ENCODE measurements at regions not wholly inside any gene's neighbourhood (a gene's known extent, or its start where the extent isn't known, plus 50 kb on each side); places are given as distances from the start of the nearest gene placed in this dataset.

DNA sequence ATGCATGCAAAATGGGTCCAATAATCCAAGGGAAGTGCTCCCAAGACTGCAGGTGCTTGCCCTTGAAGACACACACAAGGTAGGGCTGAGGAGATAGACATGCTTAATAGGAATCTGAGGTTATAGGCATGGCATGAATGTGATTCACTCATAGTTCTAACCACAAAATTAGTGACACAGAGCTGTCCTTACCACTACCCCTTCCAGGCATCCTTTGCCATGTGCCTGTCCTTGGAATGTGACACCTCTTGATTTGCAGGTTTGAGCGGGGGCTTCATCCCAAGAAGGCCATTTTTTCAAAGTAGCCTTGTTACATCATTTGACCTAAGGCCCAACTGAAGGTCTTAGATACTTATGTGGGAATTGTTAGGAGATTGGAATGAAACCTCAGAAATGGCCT, 112.5 kb downstream of the CCNG2 start:
- Histone ChIP-seq H3K79me2 (replicated peaks; ENCODE audit: insufficient read depth) (no peaks in the 10 kb centered on the region), H3K36me3 (ENCODE audit: insufficient read depth) (no peaks in the 10 kb centered on the region), H3K9me2 (ENCODE audit: insufficient read depth) (peaks cover 22% of the 10 kb centered on the region), H3K27ac (ENCODE audit: low read depth) (no peak overlapping the region), H3K4me2 (no peak overlapping the region), H3K27me3 (ENCODE audit: insufficient read depth) (no peaks in the 10 kb centered on the region), H2AFZ (no peak overlapping the region), H3F3A (replicated peaks; ENCODE audit: low read depth) (no peaks in the 10 kb centered on the region), H3K4me3 (no peak overlapping the region), H3K4me1 (ENCODE audit: insufficient read depth) (no peaks in the 10 kb centered on the region), H4K20me1 (replicated peaks; ENCODE audit: insufficient read depth) (no peaks in the 10 kb centered on the region)
- DNase-seq (ENCODE audit: low spot score) (no peak), ATAC-seq (no peak)
- Mint-ChIP-seq H3K4me3 (no peak overlapping the region), H3K27ac (no peak overlapping the region), H3K4me1 (no peaks in the 10 kb centered on the region), H3K36me3 (ENCODE audit: low read depth) (no peaks in the 10 kb centered on the region), H3K9me3 (no peaks in the 10 kb centered on the region; the same call in none of the 3 replicates), H3K27me3 (ENCODE audit: insufficient read depth, low read depth, poor library complexity) (peaks cover 6% of the 10 kb centered on the region)
- no peak for TF ChIP-seq POLR2AphosphoS5 (IDR thresholded peaks at IDR 0.05; ENCODE audit: low read depth)
- TF ChIP-seq CTCF (conservative IDR thresholded peaks at IDR 0.05; ENCODE audit: low read depth in 2 of 2): no peak
- no peak for TF ChIP-seq CREB1 (CRISPR knock-in tag; IDR thresholded peaks at IDR 0.05; ENCODE audit: low read depth)
- no peak for TF ChIP-seq ETS1 (IDR thresholded peaks at IDR 0.05)
- TF ChIP-seq ZNF462 (CRISPR knock-in tag; IDR thresholded peaks at IDR 0.05): no peak
- TF ChIP-seq EZH2 (IDR thresholded peaks at IDR 0.05; ENCODE audit: low read depth, unreplicated experiment): no peak
- TF ChIP-seq REST (IDR thresholded peaks at IDR 0.05; ENCODE audit: unreplicated experiment): no peak
- no peak for TF ChIP-seq STAT1 (IDR thresholded peaks at IDR 0.05; ENCODE audit: unreplicated experiment)
- no peak for TF ChIP-seq ZNF114 (CRISPR knock-in tag; IDR thresholded peaks at IDR 0.05)
- TF ChIP-seq ZNF331 (CRISPR knock-in tag; IDR thresholded peaks at IDR 0.05; ENCODE audit: low read depth): no peak
- TF ChIP-seq NANOG (IDR thresholded peaks at IDR 0.05; ENCODE audit: borderline replicate concordance): no peak
